Stimulated activated CD8-positive, alpha-beta memory T cell treated with anti-CD3 and anti-CD28 coated beads, Interleukin-4, amount 100 ng/mL, for 4 hours (primary cell): ENCODE measurements at regions not wholly inside any gene's neighbourhood (a gene's known extent, or its start where the extent isn't known, plus 50 kb on each side); places are given as distances from the start of the nearest gene placed in this dataset.
"Not testable (repeated sequence)": the region's sequence is repeated elsewhere in the genome, so short reads cannot be mapped to it uniquely, and the experiment has no call there.

Experiments
- DNase-seq, 2 donors: peaks; one replicate each; pipeline ENCODE4 v3.0.0-alpha.2; 2020; ENCODE audit warnings: low read depth in 2 of 2, low spot score in 1 of 2

DNA sequence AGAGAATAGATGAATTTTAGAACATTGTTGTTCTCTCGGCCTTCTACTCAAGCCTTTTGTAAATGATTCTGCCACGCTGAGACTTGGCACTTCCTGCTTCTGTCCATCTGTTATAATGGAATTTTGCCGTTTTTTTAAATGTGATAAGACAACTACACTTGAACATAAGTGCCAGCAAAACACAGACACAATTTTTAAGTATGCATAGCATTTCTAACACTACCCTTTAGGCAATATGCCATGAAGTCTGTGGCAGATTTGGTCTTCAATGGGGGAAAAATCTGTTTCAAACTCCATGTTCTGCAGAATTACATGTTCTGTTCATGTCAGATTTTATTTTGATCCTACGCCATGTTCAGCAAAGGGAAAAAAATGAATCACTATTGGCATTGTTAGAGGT, 1170.7 kb upstream of the SLC39A10 start:
- DNase-seq, result no peak

DNA sequence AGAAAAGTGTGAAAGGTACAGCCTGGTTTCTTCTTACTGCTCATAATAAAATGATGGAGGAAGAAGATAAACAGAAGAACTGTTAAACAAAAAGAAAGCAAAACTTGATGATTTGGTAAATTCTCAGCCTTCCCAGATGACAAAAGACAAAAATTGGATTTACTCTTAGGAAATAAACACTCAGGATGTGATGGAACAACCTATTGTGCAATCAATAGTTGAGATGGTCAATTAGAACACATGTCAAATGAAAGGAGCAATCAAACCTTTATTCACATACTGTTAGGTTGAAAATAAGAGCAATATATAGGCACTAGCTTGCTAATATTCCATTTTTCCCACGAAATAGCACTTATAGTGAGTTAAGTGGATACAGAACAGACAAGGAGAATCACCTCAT, 1174.0 kb upstream of the SLC39A10 start:
- DNase-seq, result no peak

DNA sequence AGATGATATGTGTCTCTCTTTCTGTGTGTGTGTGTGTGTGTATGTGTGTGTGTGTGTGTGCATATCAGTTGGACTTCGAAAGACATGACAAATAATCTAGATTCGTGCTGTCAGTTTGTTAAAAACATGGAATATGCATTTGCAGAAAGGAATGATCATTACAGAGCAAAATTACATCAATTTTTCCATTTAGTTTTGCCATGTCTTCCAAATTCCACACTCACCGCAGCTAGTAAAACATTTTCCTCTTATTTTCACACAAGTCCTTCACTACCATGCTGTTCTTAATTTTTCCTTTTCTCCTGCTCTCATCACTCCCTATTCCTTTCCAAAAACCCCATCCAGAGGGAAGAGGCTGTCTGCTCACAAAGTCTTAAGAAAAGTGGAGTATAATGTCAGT, 1191.4 kb upstream of the SLC39A10 start:
- no peak for DNase-seq

DNA sequence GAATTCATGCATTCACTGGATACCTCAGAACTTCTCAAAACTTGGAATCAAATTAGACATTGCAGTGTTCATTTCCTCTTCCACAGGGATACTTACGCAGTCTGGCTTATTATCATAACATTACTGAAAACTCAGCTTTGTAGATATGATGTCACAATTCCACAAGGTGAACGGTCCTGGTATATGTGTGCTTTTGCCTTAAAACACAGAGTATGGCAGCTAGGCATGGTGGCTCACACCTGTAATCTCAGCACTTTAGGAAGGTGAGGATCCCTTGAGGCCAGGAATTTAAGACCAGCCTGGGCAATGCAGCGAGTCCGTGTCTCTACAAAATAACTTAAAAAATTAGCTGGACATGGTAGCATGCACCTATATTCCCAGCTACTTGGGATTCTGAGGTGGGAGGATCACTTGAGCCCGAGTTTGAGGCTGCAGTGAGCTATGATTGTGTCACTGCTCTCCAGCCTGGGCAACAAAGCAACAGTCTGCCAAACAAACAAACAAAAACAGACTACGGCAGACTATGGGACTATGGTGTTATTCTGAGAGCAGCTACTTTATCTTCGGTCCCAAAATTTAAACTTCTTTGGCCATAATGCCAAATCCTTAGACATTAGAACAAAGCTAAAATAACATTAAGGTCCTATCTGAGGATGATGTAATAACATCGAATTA, 1191.9 kb upstream of the SLC39A10 start:
- DNase-seq, result no peak

DNA sequence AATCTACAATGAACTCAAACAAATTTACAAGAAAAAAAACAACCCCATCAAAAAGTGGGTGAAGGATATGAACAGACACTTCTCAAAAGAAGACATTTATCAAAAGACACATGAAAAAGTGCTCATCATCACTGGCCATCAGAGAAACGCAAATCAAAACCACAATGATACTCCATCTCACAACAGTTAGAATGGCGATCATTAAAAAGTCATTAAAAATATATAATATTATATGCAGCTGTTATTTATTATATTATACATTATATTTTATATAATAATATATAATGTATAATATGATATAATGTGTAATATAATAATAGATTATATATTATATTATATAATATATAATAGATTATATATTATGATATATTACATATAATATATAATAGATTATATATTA, 1194.1 kb upstream of the SLC39A10 start:
- DNase-seq, result not testable (repeated sequence)

DNA sequence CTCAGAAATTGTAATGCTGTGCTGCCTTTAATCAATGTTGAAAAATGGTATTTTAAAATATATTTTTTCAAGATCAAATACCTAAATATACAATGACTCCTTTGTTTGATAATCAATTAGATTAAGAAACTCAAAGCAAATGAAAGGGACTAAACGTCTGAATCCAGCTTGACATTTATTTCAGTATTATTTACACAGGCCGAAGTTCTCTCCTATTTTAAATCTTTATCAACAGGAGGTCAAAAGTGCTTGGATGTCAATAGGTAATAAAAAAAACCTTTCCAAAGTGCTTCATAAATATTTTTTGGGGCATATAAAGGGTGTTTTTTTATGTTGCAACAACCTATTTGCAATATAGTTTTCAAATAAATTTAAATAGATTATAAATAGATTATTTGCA, 1201.7 kb upstream of the SLC39A10 start:
- DNase-seq, result no peak

DNA sequence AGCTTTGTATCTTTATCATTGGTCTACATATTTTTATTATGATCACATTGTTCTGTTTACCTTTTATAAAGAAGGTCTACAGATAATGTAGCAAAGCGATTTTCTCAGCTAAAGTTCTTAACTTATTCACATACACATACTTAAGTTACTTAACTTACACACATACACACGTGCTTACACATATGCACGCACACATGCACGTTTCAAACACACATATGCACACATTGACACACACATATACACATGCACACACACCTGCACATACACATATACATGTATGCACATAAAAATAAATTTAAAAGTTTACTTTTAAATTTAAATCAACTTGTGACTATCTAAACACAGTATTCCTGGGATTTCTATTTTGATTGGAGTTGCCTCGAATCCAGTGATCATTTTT, 1204.5 kb upstream of the SLC39A10 start:
- no peak for DNase-seq

DNA sequence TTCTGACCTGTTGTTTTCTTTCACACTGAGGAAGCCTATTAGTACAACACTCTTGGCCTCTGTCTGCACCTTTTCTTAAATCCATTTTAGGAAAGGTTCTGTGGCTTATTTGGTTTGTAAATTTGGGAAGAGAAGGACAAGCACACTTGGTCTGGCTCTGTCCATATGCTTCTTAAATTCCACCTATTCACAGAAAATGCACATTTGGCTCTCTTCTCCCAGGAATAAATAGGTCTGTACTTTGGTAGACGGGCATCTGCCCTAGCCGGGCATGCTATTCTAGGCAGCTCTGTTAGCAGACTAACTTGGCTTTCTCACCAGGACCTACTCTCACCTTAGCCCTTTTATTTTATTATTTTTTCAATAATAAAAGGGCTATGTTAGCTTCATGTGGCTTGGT, 1211.8 kb upstream of the SLC39A10 start:
- DNase-seq, result no peak

DNA sequence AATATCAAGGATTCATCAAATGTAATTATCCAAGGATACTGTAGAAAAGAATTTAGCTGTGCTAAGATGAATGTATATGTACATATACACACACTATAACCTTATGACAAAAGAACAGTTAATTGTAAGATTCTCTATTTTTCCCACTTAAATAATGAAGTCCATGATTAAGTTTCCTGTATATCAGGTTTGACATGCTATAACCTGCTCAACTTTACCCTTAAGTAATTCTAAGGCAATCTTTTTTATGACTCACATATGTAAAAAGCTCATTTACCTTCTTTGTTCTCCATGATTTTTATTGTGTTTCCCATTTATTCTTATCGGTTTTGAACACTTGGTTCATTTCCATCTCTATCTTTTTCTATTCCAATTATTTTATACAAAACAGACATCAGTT, 1213.1 kb upstream of the SLC39A10 start:
- DNase-seq, result no peak

DNA sequence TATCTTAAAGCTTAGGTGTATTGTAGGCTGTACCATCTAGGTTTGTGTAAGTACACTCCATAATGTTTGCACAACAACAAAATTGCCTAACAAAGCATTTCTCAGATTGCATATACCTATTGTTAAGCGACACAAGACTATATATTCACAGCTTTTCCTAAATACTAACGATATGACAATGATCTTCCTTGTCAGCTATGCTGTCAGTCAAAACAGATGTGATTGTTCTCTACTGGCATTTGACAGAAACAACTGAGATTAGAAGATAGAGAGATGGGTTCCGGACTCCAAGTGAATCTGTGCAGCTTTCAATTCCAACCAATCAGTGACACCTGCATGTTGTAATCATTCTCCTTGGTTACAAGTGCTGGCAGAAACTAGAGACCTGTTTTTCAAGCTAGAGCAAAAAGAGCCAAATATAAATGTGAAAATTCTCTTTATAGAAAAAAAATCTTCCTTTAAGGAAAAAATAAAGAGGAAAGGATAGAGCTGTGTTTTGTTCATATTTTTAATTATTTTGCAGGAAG, 1232.3 kb upstream of the SLC39A10 start:
- DNase-seq, result no peak

DNA sequence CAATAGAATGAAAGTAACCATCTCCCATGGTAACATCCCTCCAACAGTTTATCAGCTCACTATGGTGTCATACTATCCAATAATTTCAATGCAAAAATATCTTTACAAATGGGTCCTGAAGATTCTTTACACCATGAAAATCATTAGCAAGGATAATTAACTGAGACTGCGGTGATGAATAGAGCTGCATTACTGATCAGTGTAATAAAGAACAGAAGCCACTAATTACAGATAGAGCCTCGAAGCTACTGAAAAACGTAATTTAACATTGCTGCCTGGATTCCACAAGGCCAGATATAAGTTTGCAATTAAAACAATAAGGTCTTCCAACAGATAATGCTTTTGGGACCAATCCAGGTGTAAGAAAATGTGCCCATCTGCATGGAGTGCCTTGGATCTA, 1245.8 kb upstream of the SLC39A10 start:
- no peak for DNase-seq

DNA sequence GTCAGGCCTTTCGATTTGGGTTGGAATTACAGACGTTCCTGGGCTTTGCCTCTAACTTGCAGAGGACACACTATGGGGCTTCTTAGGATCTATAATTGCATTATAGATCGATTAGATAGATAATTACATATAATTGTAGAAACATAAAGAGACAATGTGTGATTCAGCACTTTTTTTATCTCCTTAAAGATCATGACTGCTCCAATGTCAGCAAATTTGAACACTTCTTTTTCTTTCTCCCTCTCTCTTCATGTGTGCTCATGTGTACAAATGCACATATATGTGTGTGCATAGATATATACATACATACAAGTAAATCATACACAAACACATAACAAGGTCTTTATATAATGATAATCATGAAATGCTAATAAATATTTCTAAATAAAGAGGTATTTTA, 1261.2 kb upstream of the SLC39A10 start:
- no peak for DNase-seq

DNA sequence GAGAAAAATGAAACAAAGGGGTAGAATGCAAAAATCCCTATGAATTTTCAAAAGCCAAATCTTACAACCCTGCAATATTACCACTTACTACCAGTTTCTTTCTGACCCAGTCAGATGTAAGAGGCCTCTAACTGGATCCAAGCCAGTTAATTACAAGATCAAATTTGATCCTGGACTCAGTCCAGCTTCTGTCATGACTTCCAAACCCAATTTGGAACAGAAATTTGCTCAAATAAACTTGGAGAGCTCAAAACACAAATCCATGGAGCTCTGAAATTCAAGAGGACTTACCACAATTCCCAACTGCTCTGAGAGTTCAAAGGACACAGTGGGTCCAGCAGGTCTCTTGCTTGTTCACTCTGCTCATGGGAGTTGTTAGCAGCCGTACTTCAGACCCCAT, 1271.7 kb upstream of the SLC39A10 start:
- DNase-seq, result no peak

DNA sequence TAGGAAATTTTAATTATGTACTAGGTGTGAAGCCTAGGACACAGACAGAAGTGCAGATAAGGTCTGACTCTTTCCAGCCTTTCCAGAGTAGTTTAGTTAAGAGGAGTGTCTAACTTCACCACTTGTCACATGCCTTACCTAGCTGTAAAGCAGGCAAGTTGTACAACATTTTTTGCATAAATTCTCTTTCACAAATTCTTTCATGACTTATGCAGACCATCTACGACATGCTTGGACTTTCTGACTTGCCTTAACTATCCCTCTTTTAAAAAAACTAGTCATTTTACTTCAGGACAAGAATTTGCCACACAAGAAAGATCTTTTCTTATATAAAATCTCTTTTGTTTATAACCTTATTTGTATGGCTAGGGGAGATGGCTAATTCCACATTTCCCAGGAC, 1273.6 kb upstream of the SLC39A10 start:
- DNase-seq, result no peak

DNA sequence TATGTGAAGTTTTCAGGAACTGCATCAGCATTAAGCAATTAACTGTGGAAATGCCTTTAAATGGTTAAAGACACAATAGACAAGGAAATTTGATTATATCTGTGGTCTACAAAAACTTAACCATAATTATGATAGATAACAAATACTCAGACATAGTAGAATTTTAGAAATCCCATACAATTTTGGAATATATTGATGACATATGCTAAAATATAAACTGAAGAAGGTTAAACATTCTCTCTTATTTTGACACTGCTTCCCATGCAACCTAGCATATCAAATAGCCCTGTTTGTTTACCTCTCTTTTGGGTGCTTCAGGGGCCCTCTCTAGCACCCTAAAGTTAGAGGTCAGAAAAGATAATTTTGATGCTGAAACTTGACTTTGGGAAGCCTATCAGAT, 1274.8 kb upstream of the SLC39A10 start:
- no peak for DNase-seq

DNA sequence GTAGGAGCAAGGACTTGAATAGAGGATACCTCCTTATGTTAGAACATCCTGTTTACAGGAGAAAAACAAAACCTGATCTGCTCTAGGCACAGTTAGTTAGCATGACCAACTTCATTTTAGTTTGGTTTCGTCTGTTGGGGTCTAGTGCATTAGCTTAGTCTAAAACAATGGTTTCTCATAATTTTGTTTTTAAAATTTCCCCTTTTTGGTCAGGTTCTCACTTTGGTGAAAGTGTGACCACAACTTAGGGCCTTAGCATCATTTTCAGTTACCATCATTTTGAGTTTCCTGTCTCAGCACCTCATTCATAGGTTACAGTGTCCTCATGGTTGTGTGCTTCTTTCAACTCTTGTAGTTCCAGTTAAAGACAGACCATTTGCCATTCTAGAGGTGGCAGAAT, 1277.0 kb upstream of the SLC39A10 start:
- no peak for DNase-seq

DNA sequence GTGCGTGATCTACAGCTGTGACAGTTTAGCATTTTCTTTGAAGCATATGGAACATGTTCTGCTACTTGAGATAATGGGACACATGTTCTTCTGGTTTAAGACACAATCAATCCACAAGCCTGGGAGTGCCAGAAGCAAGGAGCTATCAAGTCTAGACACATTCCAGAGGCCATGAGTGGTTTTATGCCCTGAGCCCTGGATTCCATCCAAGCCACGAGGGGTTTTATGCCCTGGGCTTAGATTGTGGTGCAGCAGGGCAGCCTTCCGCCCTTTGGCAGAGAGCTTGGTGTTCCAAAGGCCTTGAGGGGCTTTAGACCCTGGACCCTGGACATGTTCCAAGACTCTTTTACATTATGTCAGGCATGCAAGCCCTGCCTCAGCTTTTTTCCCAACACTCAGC, 1289.6 kb upstream of the SLC39A10 start:
- DNase-seq, result not testable (repeated sequence)

DNA sequence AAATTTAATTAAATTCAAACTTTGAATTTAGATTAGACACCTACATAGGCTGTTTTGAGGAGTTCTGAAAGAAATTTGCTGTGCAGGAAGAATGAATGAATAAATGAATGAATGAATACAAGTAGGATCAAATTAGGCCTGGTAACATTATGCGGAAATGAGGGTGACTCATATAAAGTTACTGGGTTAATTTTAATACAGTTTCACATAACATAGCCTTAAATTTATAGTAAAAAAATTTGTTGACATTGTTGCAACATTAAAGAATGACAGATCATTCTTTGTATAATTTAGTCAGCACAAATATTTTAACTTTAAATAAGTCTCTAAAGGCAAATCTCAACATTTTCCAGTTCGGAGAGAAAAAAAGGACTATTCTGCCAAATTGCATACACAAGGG, 1293.1 kb upstream of the SLC39A10 start:
- no peak for DNase-seq

DNA sequence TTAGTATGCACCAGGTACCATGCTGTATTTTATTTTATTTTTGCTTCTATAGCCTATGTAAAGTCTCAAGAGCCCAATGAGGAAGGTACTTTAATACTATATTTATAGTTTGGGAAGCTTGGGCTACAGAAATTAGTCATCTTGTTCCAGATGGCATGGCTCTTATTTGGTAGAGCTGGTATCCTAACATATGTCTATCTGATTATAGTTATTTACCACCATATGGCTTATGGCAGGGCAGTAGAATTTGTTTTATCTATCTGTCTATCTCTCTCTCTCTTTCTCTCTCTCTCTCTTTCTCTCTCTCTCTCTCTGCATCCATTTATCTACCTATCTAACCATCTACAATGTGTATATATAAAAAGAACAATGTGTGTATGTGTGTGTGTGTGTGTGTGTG, 1293.7 kb upstream of the SLC39A10 start:
- DNase-seq, result no peak

DNA sequence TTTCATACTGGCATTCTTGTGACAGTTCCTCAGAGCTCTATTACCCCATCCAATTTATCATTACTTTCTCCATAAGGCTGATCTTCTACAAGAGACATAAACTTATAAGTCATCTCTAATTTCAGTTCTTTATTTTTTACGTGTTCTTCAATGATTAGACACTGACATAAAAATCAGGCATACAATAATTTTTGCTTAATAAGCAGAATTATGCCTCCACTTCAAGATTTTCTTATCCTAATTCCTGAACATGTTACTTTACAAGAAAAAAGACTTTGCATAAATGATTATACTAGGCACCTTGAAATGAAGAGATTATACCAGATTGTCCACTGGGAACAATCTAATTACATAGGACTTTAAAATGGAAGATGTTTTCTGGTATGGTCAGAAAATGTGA, 1304.5 kb upstream of the SLC39A10 start:
- DNase-seq, result no peak

DNA sequence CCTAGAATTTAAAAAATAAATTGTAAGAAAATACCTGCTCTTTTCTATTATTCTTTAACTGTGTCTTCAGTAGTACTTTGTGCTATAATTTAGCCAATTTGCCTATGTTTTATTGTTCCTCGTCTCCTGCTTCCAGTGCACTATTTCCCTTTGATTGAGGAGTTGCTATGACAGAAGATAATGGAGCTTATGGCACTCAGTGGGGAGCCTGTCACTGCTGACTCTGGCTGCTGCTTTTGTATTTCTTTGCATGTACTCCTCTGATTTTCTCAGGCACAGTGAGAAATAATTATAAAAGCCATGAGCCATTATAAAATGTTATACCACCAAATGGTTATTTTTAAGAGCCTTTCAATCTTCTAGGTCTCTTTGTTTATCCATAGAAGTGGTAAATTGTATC, 1310.8 kb upstream of the SLC39A10 start:
- DNase-seq, result no peak

DNA sequence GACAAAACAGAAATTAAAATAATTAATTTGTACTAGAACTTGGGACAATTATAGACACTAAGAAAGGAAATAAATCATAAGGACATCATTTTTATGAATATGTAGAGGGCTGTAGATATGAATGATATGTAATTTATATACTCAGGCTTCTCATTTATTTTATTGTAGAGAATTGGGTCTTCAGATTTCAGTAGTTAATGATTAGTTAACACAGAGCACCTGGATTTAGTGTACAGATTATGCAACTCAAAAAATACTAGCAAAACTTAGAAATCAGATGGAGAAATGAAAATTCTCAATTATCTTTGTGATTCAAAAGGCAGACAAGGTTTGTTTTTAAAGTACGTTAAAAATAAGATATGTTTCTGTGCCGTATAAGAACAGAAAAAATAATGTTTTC, 1311.7 kb upstream of the SLC39A10 start:
- DNase-seq, result no peak

DNA sequence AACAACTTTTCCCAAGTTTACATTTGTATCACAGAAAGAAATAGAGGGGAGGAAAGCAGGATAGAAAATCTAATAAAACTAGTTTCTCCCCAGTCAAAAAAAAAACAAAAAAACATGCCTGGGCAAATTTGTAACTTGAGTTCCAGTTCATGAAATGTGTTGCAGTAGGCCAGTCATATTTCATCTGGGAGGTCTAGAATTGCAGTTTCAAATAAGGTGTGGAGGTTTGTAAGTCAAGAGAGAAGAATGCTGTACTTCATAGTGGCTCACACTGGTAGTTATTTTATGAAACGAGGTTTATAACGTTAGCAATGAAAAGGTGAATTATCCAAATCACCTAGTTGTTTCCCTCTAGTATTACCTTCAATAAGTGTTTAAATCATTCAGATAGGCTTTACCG, 1313.9 kb upstream of the SLC39A10 start:
- no peak for DNase-seq
